GM12875 (cell line): ENCODE measurements at regions not wholly inside any gene's neighbourhood (a gene's known extent, or its start where the extent isn't known, plus 50 kb on each side); places are given as distances from the start of the nearest gene placed in this dataset.

ENCODE experiments used
- H3K4me3 ChIP-seq: one replicate; pipeline ENCODE4 v1.5.1; 2011; ENCODE audit warnings: low read depth, low read length, control low read depth
- TF ChIP-seq, protein P1 (sequence below): IDR thresholded peaks from 2 replicates; pipeline ENCODE4 v1.5.1; 2011; ENCODE audit warnings: low read depth, mild to moderate bottlenecking, control low read depth, inconsistent platforms, low read length, moderate library complexity, borderline replicate concordance; ENCODE audit not compliant: insufficient read depth

DNA sequence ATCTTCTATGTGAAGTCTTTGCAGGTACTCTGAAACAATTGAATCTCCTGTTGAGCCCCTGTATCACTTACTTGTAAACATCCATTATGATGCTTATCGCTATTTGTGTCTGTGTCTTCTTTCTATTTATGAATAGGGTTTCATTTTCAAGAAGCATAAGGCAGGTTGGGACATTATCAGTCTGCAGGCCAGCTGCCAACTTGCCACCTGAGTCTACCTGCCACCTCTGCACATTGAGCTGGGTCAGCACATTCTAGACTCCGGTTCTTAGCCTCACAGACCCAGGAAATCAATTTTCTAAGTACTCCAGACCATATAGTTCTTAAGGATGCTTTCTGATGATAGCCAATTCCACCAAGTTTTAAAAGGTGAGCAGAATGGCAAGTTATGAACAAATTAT, 105.7 kb upstream of the MCTP2 start:
- H3K4me3 ChIP-seq, result no peak overlapping the region
- TF ChIP-seq, protein P1, sequence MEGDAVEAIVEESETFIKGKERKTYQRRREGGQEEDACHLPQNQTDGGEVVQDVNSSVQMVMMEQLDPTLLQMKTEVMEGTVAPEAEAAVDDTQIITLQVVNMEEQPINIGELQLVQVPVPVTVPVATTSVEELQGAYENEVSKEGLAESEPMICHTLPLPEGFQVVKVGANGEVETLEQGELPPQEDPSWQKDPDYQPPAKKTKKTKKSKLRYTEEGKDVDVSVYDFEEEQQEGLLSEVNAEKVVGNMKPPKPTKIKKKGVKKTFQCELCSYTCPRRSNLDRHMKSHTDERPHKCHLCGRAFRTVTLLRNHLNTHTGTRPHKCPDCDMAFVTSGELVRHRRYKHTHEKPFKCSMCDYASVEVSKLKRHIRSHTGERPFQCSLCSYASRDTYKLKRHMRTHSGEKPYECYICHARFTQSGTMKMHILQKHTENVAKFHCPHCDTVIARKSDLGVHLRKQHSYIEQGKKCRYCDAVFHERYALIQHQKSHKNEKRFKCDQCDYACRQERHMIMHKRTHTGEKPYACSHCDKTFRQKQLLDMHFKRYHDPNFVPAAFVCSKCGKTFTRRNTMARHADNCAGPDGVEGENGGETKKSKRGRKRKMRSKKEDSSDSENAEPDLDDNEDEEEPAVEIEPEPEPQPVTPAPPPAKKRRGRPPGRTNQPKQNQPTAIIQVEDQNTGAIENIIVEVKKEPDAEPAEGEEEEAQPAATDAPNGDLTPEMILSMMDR, result no peak

DNA sequence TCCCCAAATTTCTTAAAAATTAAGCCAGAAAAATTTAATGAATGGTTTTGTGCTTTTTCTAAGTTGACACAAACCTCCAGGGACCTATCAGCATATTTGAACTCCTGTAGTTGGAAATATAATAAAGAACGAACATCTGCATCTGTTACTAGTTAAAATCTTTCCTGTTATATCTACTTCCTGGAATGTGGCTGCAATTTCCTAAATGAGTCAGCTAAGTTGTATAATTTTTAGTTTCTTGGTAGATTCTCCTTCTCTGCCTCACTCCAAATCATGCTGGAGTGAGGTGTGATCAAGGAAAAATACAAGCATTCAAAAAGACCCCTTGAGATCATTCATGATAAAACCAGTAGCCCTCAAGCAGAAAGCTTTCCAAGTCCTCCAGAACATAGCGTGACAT, 106.2 kb upstream of the MCTP2 start:
- no peak overlapping the region for H3K4me3 ChIP-seq
- TF ChIP-seq, protein P1, result no peak

DNA sequence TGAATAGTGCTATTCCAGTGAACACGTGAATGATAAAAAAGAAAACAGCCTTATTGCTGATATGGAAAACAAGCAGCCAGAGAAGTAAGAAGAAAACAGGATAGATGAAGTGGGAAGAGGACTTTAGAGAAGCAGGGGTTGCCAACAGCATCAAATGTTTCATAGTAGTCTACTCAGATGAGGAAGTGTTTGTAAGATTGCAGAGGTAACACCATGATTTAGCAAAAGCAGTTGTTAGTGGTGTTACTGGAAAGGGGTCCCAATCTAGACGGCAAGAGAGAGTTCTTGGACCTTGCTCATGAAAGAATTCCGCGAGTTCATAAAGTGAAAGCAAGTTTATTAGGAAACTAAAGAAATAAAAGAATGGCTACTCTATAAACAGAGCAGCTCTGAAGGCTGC, 108.8 kb upstream of the MCTP2 start:
- TF ChIP-seq, protein P1, result no peak
- H3K4me3 ChIP-seq, result no peak overlapping the region

DNA sequence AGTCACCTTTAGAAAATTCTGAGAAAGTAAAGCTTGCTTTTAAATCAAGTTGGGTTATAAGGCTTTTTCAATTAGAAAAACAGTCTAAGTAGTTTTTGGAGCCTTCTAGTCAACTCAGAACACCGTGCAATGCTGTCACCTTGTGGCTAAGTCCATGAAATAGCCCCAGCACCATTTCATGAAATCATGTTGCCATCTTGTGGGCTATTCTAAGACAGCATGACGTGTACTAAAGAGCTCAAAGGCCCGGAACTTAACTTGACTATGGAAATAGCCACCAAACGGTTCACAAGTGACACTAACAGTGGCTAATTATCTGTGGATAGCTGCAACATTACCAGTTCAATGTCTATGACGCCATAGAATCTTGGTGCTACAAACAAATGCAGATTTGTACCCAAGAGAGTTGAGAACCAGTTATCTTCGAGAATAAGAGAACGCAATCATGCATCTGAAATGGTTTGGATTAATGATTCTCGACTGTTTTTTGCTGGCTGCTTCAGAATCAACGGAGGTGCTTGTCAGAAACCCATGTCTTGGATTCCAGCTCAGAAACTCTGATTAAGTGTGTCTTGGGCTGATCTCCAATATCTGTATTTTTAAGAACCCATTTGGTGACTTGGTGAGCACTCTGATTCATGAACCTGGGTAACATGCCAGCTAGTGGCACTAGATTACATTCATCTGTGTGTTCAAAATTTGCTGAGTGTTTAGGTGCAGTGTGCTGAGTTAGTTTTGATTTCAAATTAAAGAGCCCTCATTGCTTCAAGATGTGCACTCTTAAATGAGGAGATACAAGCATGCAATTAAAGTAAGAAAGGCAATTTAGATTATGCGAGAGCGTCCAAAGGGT, 111.2 kb upstream of the MCTP2 start:
- TF ChIP-seq, protein P1, result peak; percentile 69
- H3K4me3 ChIP-seq, result no peak overlapping the region

DNA sequence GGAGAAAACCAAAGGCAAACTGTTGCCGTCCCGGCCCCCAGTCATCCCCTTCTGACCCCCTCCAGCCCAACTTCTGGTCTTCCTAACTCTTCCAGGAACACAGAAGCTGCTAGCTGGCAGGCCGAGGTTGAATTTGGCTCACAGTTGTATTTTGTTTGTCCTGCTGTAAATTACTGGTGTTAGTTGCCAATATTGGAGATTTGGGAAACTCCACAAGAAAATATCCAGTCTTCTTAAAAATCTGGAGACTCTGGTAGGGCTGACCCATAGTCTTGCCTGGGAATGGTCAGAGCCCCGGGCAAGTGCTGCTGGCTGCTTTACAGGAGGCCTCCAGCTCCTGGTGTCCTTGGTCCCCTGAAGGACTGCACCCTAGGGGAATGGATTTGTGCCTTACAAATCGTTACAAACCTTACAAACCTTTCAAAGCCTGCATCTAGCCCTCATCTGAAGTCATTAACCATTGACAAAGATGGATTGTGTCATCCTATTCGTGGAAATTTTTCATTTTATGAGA, 112.0 kb upstream of the MCTP2 start:
- TF ChIP-seq, protein P1, result no peak
- no peak overlapping the region for H3K4me3 ChIP-seq

DNA sequence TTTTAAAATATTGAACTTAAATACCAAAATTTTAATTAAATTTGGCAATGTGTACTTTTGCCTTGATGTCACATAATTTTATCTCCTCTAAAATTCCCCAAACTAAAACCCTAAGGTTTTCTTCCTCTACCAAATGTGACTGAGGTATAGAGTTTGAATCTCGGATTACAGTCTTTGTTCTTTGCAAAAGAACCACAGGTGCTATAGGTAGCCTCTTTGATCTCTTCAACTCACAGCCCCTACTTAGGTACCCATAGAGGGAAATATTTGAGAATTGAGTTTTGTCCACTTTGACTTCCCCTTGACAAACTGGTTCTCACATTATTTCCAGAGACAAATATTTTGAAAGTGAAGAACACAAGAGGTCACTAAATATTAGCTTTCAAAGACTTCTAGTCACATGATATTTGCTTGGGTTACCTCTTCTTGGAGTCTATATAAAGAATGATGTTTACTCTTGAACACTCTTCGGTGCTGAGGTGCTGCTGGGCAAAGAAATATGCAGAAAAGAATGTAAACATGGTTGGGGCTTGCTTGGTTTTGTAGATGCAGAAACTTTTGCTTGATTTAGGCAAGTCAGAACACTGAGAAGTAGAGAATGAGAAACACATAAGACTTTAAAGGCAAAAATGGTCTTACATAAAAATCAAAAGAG, 120.8 kb upstream of the MCTP2 start:
- TF ChIP-seq, protein P1, result no peak
- no peak overlapping the region for H3K4me3 ChIP-seq
